GM21717 (cell line): ENCODE measurements at regions not wholly inside any gene's neighbourhood (a gene's known extent, or its start where the extent isn't known, plus 50 kb on each side); places are given as distances from the start of the nearest gene placed in this dataset.

Source experiments
- ATAC-seq: cut with Tn5 transposase; IDR thresholded peaks from one replicate; pipeline ENCODE4 v1.9.1; 2021; ENCODE audit warnings: mild to moderate bottlenecking, moderate library complexity; ENCODE audit not compliant: unreplicated experiment

DNA sequence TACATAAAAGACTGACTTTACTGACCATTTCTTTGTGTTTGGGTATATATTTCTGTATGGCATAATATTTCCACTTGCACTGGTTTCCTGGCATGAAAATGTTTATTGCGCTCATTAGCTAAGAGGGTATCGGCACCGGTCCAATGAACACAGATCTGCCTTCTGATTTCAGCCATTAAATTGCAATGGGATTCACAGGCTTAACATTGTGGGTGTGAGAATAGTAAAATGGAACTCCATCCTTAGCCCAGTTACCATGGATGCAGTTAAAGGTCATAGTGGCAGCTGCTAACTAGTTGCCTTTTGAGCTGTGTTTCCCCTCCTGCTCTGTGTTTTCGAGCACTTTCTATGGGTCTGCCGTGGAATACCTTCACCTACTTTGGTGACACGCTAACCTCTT lies 352.6 kb upstream of the POU3F3 start:
- ATAC-seq = no peak

DNA sequence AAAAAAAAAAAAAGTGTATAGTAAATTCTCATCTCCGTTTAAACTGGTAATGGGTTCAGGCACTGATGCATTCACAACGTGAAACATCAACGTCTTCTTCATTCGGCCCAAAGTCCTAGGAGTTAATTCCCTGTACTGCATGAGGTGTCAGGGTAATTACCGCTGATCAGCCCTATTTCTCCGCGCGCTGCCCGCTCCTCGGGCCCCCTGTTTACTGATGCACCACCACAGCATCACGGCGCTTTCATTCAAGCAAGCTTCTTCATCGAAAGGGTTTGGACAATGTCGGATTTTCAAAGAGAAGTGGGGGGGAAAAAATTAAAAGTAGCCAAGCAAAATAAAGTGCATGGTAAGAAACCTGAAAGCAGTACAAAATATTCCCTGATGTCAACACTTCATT lies 352.0 kb upstream of the POU3F3 start:
- no peak for ATAC-seq

DNA sequence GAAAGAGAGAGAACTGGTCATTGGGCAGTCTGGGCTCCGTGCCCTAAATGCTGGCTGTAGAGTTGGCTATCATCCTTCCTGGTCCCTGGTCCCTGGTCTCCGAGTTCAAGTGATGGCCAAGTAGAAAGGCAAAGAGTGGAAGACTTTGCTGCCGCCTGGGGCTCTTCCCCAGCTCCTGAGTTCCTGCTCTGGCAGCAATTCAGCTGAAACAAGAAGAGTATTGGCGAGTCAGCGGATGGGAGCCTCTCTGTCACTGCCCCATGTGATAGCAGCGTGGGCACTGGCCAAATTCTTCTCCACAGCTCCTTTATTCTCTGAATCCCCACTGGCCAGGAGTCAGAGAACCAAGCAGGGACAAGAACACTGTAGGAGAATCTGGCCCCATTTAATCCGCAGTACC lies 351.0 kb upstream of the POU3F3 start:
- ATAC-seq = no peak

DNA sequence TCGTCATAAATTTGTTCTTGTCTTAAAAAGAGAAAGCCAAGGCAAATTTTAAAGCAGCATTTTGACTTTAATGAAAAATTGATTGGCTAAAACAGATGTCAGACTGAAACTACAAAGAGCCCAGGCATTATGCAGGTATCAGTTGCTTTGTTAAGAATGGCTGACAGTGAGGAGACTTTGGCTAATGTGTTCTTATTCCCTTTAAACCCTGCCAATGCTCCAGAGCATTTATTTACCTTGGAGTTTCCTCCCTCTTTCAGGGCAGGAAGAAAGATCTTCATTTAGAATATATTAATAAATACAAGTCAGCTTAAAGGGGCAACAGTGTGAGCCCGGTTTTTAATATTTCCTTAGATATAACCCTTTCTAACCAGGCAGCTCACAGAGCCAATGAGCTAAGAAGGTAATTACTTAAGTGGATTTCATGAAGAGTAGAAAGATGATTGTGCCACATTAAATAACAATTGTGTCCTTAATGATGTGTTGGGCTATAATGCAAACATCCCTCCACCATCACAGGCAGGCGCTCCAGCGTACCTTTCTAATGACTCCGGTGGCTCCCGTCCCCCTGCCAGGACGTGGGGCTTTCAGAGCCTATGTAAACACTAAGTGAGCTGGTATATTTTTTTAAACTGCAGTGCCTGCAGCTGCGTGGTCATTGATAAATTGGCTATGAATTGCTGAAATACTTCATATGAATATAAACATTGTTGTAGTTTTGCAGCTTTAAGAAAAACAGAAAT lies 349.4 kb upstream of the POU3F3 start:
- no peak for ATAC-seq

DNA sequence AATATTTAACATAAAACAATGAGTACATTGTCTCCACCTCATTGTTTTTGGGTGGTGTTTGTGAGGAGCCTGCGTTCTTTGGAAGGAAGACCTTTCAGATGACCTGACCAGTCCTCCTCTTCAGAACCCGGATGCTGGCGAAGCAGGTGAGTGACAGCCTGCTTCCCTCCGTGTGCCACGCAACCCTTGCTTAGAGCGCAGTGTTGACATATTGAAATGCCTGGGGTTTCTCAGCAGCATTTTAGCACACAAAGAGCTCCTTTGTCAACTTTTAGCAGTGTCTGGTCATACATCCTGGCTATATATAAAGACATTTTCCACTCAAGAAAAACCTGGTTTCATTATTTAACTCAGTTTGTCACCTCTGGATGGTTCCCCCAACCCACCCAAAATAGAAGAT lies 335.7 kb upstream of the POU3F3 start:
- no peak for ATAC-seq

DNA sequence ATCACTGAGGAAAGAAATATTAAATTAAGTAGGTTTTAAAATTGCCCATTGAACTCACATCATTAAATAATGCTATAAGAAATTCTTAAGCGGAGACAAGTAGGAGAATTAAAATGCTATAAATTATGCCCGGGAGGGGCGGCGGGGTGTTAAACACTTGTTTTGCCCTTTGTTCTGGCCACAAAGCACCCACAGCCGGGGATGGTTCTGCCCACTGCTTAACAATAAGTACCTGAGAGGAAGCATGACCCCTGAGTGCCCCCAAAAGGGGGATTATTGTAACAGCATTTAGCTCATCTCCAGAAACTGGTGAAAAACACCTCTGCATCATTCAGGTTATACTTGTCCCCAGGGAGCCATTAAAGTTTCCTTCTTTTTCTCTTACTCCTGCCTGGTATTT lies 332.7 kb upstream of the POU3F3 start:
- no peak for ATAC-seq

DNA sequence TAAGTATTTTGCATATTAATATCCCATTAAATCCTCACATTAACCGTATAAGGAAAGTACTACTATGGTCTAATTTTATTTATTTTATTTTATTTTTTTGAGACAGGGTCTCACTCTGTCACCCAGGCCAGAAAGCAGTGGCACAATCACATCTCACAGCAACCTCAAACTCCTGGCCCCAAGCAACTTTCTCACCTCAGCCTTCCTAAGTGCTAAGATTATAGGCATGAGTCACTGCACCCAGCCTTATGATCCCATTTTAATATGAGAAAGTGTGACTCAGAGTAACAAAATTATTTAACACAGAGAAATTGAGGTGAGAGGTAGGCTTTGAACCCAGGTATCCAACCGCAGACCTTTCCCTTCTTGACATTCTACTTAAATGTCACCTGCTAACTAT lies 330.0 kb upstream of the POU3F3 start:
- ATAC-seq = no peak

DNA sequence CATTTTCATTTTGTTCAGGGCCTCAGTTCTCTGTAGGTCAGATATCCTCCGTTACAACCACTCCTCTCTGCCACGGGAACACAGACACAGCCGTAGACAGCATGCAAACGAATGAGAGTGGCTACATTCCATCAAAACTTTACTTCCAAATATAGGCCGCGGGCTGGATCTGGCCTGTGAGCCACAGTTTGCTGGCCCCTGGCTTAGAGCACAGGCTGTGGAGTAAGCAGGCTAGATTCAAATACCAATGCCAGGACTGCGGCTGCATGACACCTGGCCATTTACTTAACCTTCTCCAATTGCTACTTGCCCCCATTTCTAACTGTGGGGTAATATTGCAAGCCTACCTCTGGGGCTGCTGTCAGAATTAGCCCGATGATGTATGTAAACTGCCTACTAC lies 325.8 kb upstream of the POU3F3 start:
- no peak for ATAC-seq

DNA sequence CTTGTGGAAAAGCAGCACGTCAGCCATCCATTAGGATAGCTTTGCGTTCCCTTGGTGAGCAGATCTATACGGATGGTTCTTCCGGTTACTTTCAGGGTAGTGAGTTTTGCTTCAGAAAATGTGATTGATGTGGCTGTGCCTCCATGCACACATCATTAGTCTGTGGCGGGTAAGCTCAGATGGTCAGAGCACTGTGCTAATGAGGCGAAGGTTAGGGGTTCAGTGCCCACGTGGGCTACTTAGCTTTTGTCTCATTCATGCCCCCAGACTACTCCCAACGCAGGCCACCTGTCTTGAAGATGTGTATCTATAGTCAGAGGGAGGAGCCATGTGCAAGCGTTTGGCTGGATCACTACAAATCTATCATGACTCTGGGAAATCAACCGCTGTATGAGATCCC lies 322.8 kb upstream of the POU3F3 start:
- no peak for ATAC-seq

DNA sequence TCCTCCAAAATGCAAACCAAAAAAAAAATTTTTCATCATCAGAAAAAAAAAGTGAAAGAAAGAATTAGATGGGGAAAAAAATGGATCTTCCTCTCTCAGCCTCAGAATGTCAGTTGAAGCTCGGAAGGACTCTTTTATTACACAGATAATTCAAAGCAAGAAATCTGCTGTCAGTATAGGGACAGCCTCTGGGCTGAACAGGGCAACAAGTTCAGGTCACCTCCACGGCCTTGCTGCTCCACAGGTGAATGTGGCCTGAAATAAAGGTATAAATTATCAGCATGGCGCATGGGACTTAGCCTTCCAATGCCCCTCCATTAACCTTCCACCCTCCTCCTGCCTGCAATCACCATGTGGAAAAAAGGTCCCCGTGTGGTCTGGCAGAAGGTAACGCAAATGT lies 316.8 kb upstream of the POU3F3 start:
- no peak for ATAC-seq

DNA sequence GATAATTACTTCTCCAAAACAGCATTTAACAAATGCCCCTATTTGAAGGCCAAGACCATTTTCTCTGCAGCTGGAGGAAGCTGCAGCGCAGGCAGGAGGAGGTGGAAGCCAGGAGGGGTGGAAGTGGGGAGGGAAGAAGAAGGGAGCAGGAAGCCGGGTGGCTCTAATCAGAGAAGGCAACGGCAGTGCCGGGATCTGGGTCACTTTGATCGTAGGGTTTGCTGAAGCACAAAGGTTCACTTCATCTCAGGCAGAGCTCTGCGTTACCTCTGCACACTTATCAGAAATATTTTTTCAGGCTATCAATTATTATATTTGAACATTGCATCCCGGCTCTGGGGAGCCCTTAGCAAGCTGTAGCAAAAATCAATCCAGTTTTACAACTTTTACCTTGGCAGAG lies 315.8 kb upstream of the POU3F3 start:
- no peak for ATAC-seq

DNA sequence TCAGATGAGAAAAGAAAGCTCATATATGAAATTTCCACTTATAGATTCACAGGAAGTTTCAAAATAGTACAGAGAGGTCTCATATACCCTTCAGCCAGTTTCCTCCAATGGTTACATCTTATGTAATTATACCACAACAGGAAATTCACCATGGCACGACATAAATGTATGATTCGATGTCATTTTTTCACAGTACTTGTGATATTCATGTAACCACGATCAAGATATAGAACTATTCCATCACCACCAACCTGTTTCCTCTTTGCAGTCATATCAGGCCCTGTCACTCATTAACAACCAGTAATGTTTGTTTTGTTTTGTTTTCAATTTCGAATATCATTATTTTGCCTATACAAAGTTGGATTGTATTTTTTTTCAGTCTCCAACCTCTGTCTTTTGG lies 314.3 kb upstream of the POU3F3 start:
- no peak for ATAC-seq

DNA sequence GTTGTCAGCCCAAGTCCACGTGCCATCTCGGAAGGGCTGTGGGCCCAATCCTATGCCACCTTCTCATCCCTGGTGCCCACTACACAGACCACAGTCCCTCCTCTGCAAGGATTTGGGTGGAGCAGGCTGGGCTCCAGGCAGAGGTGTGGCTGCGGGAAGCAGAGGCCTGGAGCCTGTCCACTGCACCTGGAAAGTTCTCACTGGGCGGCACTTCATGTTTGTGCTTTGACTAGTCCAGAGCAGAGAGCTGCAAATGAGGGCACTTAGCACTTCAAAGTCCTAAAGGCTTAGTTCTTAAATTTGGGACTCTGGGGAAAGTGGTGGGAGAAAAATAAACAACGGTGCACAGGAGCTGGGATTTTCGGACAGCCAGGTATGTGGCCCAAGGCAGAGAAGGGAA lies 308.9 kb upstream of the POU3F3 start:
- no peak for ATAC-seq

DNA sequence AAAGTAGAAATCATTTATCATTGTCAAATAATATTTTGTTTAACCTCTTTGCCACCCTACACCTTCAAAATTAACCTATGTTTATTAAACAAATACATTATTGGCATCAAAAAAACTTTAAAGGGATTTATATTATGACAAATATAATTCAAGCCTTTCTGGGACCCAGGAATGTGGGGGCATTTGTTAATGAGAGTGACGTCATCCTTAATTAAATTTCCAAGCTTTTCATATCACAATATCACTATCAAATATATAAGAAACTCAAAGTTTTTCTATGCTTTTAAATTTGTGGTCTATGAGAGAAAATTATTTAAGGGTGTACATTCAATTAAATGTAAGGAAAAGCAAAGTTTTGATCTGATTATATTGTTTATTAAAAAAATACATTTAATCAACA lies 307.4 kb upstream of the POU3F3 start:
- ATAC-seq = no peak

DNA sequence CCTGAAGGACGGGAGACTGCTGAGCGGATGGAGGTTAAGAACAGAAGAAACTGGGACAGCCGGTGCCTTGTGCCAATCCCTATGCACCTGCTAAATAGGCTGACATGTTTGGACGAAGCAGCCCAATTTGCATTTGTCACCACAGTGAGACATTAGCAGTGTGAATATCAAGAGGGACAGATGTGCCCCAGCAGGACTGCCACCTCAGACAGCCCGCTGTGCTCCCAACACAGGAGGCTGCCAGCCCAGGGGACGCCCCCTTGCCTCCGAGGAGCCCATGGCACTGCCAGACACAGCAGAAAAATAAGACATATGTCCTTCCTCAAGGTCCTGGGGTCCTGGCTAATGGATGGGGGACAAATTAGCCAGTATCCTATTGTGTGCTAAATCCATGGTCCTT lies 306.7 kb upstream of the POU3F3 start:
- ATAC-seq = no peak

DNA sequence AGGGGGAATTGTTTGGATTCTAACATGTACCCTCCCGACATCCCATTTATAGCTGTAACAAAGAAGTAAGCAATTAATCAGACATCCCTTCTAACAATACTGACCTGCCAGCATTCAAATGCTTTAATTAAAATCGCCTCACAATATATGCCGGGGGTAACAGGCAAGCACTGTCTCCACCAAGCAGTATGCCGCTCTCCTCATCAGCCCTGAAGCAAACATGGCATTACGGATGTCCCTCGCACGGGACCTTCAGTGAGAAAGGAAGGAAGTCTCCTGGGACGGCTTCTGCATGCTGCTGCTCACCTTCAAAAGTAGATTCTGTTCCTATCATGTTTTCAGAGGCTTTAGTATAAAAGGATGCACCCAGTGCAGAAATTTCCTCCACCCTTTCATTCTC lies 292.7 kb upstream of the POU3F3 start:
- no peak for ATAC-seq

DNA sequence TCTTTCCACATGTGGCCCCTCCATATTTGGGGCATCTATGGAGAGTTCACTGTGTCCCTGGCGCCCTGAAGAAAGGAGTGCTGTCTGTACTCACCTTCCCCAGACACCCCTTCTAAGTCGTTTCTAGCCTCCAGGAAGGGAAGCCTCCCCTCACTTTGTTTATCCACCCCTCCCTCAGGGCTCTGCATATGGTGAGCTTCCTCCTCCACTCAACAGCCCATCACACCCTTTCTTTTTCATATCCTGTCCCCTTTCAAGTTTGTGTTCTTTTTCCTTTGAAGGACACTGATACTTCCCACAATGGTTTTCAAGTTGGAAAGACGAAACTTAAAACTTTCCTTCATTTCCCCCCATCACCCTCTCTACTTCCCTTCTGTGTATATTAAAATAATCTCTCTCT lies 291.4 kb upstream of the POU3F3 start:
- no peak for ATAC-seq

DNA sequence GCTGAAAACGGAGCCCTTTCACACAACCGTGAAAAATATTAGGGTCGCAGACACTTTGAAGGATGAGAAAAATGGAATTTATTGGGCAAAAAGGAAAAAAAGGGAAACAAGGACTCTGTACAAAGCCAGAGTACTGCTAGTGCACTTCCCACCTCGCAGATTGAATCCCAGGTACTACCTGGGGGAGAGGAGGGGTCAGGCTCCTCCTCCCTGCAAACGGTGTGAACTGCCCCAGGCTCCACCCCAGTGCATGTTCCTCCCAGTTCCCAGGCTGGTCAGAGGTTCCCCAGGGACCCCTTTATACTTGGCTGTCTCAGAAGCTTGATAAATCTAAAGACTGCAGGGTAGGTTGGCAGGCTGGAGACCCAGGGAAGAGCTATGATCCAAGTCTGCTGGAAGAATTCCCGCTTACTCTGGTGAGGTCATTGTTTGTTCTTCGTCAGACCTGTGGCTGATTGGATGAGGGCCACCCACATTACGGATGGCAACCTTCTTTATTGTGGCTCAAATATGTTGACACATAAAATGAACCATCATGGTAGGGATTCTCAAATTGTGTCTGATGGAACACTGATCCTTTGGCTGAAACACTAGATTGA lies 290.4 kb upstream of the POU3F3 start:
- no peak for ATAC-seq

DNA sequence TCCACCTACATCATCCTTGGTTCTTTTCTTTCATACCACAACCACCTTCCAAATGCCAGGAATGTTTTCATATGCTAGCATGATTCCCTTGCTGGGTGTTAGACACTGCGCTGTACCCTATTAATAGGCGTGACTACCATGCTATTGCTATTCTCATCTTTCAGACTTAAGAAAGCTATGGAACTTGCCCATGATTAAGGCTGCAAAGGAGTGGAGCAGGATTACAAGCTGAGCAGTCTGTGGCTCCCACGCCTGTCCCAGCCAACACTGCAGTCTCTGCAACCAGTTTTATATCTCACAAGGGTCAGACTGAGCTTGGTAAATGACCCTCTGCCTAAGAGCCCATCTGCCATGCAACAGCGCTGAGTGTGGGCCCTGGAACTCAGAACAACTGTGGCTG lies 285.7 kb upstream of the POU3F3 start:
- no peak for ATAC-seq

DNA sequence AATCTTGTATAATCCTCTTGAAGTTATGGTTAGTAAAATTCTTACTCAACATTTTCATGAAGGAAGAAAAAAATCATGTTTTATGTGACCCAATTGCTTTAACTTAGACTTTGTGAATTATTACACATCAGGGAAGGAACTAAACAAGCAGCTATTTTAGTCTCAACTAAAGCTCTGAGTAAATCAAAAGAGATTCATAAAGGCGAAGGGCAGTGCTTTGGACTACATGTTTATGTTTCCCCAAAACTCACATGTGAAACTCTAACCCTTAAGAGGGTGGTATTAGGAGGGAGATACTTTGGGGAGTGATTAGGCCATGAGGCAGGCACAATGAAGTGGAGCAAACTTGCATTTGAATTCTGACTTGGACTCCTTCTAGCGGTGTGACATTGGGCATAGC lies 283.7 kb upstream of the POU3F3 start:
- ATAC-seq = no peak

DNA sequence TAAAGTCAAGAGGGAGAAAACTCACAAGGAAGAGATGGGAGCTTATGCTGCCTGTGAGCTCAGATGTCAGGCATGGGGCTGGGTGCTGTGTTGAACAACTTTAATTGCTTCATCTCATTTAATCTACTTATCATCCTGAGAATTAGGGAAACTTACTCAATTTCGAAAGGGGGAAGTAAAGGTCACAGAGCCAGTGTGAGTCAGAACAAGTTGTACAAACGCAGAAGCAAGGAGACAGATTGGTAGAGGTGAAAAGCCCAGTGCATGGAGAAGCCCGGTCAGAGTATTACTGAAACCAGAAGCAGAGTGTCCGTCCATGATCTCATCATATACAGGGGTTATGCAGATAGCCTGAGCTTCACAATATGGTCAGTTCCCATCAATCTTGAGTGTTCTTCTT lies 281.1 kb upstream of the POU3F3 start:
- ATAC-seq = no peak

DNA sequence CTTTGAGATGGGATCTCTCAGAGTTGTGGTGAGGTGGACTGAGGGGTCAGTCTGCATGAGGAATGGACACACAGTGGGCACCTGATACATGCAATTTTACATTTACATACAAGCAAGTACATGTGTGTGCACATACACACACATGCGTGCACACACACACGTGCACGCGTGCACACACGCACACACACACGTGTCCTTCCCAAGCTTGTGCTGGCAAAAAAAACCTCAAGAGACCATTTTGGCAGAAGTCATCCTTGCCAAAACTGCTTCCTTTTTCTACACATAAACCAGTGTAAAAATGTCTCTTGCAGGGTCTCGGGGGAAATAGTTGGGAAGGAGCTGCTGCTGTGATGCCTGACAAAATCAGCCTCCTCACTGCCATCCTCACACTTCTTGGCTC lies 279.5 kb upstream of the POU3F3 start:
- ATAC-seq = no peak

DNA sequence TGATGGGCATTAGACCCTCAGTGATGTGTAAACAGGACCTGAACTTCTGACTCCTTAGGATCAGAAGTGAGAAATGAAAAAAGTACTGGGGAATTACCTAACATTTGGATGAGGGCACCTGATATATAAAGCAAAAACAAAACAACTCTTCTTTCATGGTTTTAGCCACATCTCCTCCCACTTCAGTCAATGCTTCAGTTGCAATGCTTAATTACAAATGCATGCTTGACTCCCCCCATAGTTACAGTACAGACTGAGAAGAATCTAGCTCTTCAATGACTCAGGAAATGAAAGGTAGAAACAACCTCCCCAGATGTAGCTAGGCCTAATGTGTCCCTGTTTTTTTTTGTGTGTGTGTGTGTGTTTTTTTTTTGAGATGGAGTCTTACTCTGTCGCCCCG lies 276.8 kb upstream of the POU3F3 start:
- peak; percentile 74 for ATAC-seq
